NCI-H146 treated with DMSO at 0.1 percent for 48 hours (cell line): ENCODE measurements at regions not wholly inside any gene's neighbourhood (a gene's known extent, or its start where the extent isn't known, plus 50 kb on each side); places are given as distances from the start of the nearest gene placed in this dataset.
"Not testable (repeated sequence)": the region's sequence is repeated elsewhere in the genome, so short reads cannot be mapped to it uniquely, and the experiment has no call there.

Experiments used
- DNase-seq: peaks from one replicate; lab custom pipeline; 2025; ENCODE audit not compliant: unreplicated experiment; lab: John Stamatoyannopoulos, UW

DNA sequence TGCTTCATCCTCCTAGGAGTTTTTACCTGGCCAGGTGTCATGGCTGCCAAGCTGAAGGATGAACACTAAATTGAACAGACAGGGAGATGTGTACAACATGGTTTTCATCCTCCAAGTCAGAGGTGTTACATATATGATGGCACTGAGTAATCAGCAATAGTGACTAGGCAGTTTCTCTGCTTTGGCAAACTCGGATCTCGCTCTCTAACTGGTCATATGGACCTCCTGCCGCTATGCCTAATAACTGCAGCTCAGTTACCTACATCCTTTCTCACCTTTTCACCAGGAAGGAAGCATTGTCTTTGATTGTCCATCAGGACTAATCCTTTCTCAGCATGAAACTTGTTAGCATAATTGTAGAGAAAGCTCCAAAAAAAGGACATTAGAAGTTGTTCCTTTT, 175.9 kb upstream of the PLSCR5 start:
- DNase-seq: no peak

- no peak for DNase-seq
These were observed 175.1 kb upstream of the PLSCR5 start for GRCh38 chr3:146780251-146780650.

DNA sequence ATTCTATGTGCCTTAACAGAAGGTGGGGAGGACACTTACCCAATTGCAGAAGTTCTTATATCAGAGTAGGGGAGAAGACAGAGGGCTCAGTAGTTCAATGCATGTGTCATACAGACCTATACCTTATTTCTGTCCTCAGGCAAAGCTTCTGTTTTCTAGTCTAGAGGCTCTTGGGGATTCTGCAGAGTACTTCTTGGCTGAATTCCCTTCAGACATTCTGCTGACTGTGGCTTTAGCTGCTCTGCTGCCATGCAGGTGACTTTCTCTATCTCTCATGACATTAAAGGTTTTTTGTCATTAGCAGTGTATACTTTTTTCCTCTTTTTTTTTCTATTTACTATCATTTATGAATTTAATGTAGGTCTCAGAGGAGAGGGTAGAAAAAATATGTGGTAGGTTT, 172.8 kb upstream of the PLSCR5 start:
- no peak for DNase-seq

DNA sequence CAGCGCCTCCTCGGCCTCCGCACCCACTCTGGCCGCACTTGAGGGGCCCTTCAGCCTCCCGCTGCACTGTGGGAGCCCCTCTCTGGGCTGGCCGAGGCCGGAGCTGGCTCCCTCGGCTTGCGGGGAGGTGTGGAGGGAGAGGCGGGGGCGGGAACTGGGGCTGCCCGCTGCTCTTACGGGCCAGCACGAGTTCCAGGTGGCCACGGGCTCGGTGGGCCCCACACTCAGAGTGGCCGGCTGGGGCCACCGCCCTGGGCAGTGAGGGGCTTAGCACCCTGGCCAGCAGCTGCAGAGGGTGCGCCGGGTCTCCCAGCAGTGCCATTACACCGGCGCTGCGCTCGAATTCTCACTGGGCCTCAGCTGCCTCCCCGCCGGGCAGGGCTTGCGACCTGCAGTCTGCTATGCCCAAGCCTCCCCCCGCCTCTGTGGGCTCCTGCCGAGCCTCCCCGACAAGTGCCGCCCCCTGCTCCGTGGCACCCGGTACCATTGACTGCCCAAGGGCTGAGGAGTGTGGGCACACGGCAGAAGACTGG, 167.1 kb upstream of the PLSCR5 start:
- no peak for DNase-seq

DNA sequence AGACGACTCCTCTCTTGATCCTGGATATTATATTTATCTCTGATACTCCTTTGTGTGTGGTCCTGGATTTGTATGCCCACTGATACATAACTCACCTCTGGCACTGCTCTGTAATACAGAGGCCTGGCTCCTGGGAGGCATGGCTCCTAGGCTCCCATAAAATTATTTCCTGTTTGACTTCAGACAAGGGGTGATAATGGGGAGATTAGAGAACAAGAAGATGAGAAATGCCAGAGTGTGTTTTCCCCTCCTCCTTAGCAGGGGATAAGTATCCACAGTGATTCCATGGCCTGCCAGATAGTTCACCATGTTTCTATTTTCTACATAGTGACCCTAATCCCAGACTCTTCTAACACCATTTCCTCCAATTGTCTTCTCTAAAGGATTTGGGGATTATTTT, 165.7 kb upstream of the PLSCR5 start:
- DNase-seq: no peak

DNA sequence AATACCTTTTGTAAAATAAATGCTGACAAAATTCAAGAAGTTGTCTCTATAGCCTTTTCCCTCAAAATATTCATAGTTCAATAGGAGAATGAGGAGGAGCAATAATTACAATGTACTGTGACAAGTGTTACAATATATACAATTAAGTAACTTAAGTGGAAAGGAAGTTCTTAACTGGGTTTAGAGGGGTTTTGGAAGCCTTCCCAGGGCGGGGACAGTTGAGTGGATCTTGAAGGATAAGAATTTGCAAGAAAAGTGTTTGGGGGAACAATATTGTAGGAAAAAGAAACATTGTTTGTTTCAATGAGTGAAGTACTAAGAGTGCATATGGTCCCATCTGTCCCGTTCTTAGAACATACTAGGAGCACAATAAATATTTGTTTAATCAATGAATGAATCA, 165.2 kb upstream of the PLSCR5 start:
- DNase-seq: no peak

DNA sequence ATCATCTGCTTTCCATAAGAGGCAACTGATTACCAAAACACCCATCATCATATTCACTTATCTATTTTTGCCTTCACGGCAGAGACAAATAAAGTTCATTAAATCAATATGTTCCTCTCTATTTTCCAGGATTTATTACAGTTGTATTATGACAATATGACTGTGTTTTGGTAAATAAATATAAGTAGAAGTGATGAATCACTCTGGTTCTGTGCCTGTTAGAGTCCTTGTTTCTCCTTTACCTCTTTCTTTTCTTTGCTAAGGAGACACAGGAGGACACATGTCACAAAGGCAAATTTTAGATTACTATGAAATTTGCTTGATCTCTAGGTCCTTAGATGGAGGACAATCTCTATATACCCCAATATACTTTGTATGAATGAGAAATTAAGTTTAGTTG, 152.6 kb upstream of the PLSCR5 start:
- no peak for DNase-seq

DNA sequence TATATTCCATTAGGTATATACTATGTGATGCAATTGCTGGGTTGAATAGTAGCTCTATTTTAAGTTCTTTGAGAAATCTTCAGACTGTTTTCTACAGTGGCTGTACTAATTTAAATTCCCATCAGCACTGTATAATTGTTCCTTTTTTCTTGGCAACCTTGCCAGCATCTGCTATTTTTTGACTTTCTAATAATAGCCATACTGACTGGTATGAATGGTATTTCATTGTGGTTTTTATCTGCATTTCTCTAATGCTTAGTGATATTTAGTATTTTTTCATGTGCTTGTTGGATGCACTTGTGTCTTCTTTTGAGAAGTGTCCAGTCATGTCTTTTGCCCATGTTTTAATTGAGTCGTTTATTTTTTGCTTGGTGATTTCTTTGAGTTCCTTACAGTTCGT, 145.1 kb upstream of the PLSCR5 start:
- DNase-seq: no peak

DNA sequence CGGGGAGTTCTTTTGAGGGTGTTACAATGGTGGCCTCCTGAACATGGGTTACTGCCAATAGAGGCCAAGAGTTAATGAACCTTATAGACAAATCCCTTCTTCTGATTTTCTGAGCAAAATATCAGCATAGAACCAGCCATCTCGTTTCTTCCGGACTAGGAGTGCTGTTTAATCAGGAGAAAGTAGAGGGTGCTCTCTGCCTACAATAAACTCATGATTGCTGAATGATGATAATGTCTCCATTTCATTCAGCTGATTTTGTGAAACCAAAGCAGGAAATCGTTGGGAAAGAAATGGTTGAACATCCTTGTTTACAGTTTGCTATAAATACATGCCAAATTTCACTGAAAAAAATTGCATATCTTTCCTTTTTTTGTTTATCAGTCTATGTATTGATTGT, 142.8 kb upstream of the PLSCR5 start:
- peak; percentile 10 for DNase-seq

GRCh38 chr3:146747051-146747450, 141.9 kb upstream of the PLSCR5 start:
- no peak for DNase-seq

DNA sequence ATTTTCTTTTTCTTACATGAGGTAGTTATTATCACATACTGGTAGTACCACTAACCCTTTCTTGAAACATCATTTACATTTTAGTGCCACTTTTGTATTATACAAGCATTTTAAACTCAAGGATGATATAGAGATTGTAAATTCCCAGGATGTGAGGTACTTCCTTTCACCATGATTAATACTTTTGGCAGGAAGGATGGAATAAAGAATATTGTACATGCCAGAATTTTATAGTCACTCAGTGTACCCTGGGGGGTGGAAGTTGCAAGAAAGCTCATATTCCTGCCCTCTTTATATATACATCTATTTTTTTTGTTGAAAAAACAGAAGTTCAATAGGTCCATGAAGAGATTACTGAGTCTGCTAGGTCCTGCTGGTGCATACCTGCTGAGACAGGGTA, 141.0 kb upstream of the PLSCR5 start:
- DNase-seq: no peak

DNA sequence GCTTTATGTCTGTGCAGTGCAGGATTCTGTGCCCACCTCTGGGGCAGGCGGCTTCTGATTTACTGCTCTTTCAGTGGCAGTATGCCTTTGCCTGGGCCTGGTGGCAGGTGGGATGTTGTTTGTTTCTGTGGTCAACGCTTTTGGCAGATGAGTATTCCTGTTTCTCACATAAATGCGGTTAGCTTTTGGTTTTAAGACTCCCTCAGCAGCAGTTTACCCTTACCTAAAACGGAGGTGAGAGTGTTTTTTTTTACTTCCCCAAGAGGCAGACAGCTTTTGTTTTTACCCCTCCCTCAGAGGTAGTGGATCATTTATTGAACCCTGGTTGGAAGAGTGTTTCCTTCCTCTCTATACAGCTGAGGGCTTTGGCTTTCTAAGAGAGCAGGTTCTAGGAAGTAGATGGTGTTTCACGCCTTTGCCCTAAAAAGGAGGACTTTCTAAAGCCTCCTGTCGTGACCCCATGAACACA, 134.1 kb upstream of the PLSCR5 start:
- DNase-seq: no peak

DNA sequence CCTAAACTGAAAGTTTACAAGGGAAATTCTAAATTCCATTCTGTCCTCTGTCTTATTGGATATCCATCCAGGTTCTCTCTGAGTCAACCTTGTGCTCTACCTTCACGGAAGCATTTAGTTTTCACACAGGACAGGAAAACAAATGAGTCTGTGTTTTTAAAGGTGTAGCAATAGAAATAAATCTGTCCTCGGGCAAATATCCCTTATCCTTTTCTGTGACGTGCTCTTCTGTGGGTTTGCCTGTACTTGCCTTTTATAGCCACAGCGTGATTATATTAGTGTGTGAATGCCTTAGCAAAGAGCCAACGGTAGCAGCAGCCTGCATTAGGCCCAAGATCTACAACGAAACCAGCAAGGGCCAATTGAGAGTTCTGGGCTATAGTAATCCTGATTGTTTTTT, 127.2 kb upstream of the PLSCR5 start:
- no peak for DNase-seq

DNA sequence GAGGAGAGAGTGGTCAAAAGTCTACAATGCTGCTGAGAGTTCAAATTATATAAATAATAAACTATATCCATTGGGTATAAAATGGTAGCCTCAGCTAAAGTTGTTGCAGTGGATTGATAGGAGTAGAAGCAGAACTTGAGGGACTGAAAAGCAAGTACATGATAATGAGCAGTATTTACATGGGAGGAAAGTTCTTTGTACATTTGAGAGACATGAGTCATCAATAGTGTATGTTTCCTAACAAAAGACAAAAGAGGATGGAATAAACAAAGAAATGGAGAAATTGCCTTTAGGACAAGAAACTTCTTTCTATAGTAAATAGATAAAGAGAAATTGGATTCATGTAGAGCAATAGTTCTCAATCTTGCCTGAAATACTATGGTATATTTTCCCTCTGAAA, 110.0 kb upstream of the PLSCR5 start:
- no peak for DNase-seq

DNA sequence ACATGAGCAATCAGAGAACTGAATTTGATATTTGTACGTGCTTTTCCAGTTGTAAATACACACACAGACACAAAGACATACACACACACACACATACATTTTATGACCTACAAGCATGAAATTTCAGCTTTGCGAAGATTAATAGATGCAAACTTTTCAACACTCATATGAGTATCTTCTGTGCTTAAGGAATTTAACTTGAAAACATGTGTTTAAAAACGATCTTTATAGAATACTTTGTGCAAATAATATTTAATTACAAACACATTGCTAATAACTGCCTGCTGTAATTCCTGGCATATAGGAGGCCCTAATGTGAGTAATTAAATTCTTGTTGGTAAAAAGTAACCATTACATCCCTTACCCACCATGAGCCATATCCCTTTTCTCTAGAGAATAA, 107.7 kb upstream of the PLSCR5 start:
- no peak for DNase-seq

DNA sequence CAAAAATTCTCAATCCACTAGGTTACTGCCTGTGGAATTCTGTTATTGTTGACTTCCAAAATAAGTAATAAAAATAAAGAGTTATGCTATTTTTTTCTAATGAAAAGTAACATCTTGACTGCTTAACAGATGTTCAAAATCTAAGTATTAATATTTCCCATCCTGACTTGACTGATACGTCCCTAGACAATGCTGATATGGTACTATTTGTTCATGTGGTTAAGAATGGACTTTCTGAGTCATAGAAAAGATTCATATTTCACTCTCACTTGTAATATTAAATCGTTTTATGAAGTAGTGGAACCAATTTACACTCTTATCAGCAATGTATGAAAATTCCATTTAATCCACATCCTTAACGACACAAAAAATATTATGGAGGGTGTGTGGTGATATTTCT, 104.8 kb upstream of the PLSCR5 start:
- no peak for DNase-seq

DNA sequence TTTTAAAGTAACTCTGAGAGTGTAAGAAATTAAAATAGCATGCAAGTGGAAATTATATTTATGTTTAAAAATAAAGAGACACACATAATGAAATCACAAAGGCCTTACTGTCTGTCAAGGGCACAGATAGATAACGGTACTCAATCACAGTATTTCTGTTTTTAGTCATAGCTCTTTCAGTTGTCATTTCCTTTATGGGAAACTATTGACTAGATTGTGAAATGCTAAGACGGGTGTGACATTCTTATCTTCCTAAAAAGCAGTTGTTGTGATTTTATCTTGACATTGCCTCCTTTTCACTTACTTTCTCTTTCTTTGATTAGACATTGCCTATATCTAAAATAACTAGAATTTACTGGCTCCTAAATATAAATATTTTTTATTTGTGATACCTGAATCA, 100.1 kb upstream of the PLSCR5 start:
- no peak for DNase-seq

- no peak for DNase-seq
These were observed 97.1 kb upstream of the PLSCR5 start for GRCh38 chr3:146702237-146702636.

GRCh38 chr3:146701246-146701645, 96.1 kb upstream of the PLSCR5 start:
- DNase-seq: no peak

DNA sequence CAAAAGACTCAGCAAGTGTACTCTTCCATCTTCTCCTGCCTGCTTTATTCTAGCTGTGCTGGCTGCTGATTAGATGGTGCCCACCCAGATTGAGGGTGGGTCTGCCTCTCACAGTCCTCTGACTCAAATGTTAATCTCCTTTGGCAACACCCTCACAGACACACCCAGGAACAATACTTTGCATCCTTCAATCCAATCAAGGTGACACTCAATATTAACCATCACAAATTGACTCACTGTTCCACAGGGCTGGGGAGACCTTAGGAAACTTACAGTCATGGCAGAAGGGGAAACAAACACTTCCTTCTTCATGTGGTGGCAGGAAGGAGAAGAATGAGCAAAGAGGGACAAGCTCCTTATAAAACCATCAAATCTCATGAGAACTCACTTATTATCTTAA, 94.9 kb upstream of the PLSCR5 start:
- DNase-seq: not testable (repeated sequence)

DNA sequence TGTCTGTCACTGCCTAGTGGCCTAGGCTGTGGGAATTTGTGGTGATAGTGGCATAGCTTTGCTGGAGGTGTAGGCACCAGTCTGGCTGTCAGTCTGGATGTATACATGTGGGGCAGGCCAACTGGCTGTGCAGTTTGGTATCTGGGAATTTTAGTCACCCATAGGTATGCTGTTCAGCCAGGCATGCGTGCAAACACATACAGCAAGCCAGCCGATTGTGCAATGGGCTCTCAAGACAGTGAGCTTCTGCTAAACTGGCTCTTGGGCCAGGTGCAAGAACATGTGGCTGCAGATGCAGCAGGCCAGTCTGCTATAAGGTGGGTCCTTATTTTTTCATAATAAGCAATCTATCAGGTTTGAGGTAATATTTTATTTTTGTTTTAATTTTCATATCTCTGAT, 87.1 kb upstream of the PLSCR5 start:
- DNase-seq: no peak

DNA sequence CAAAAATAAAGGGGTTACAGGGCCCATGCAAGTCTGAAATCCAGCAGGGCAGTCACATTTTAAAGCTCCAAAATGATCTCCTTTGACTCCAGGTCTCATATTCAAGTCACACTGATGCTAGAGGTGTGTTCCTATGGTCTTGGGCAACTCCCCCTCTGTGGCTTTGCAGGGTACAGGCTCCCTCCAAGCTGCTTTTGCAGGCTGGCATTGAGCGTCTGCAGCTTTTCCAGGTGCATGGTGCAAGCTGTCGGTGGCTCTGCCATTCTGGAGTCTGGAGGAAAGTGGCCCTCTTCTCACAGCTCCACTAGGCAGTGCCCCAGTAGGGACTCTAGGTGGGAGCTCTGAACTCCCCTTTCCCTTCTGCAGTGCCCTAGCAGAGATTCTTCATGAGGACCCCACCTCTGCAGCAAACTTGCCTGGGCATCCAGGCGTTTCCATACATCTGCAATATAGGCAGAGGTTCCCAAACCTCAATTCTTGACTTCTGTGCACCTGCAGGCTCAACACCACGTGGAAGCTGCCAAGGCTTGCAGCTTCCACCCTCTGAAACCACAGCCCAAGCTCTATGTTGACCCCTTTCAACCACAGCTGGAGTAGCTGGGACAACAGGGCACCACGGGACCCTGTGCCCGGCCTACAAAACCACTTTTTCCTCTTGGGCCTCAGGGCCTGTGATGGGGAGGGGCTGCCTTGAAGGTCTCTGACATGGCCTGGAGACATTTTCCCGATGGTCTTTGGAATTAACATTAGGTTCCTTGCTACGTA, 80.1 kb upstream of the PLSCR5 start:
- no peak for DNase-seq

DNA sequence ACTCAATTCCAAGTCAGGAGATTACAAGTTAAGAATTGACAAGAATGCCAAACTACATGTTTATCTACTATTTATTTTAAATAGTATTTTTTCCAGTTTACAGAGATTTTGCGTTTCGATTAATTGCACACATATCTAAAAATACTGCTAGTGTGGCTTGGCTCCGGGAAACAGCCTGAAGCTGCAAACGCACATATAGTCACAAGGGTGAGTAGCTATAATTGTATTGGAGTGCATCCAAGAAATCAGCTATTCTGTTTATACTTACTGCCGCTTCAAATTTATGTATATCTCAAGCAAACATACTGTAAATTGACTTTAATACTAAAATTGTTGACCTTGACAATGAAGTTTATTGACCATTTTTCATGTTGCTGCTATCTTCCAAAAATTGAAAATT, 77.0 kb upstream of the PLSCR5 start:
- peak; percentile 90 for DNase-seq
